Stimulated activated CD4-positive, alpha-beta T cell treated with anti-CD3 and anti-CD28 coated beads, Interleukin-4, amount 100 ng/mL, for 48 hours (primary cell): ENCODE measurements at regions not wholly inside any gene's neighbourhood (a gene's known extent, or its start where the extent isn't known, plus 50 kb on each side); places are given as distances from the start of the nearest gene placed in this dataset.

Experiments
- DNase-seq, 2 donors: peaks; one replicate each; pipeline ENCODE4 v3.0.0-alpha.2; 2020; ENCODE audit warnings: low read depth in 2 of 2

GRCh38 chr9:36462245-36462644 is 62.2 kb upstream of the RNF38 start:
- no peak for DNase-seq

GRCh38 chr9:36461323-36461722 is 61.3 kb upstream of the RNF38 start:
- DNase-seq = no peak

- peak; percentile 40 to 68 for DNase-seq
These were observed 58.4 kb upstream of the RNF38 start for GRCh38 chr9:36458430-36458915.

GRCh38 chr9:36457836-36458429 is 57.9 kb upstream of the RNF38 start:
- no peak for DNase-seq

- no peak for DNase-seq
These were observed 56.5 kb upstream of the RNF38 start for GRCh38 chr9:36456480-36457065.

GRCh38 chr9:36451949-36452348 is 51.9 kb upstream of the RNF38 start:
- no peak for DNase-seq

GRCh38 chr9:36450110-36450732 is 50.2 kb upstream of the RNF38 start:
- no peak for DNase-seq
